Stimulated activated CD8-positive, alpha-beta memory T cell treated with anti-CD3 and anti-CD28 coated beads, Interleukin-2, amount 100 ng/mL, for 48 hours (primary cell): ENCODE measurements at regions not wholly inside any gene's neighbourhood (a gene's known extent, or its start where the extent isn't known, plus 50 kb on each side); places are given as distances from the start of the nearest gene placed in this dataset.

ENCODE experiments used
- DNase-seq, 2 donors: peaks; one replicate each; pipeline ENCODE4 v3.0.0-alpha.2; 2020; ENCODE audit warnings: low read depth in 2 of 2

DNA sequence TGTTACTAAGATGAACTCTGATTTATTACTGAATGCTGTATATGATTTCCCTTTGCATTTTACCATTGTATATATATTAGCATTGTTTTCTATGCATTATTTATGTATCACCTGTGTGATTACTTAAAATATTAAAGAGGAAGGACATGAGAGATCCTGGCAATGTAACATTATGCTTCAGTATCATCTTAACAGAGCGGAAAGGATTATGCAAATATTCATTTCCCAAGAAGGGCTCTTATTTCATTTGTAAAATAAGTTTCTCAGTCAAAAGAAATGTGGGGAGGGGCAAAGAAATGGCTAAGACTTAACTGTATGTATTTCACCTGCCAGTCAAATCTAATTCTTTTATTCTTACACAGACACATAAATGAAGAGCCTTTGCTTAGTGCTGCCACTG, 654.2 kb upstream of the PKDCC start:
- DNase-seq, result no peak

DNA sequence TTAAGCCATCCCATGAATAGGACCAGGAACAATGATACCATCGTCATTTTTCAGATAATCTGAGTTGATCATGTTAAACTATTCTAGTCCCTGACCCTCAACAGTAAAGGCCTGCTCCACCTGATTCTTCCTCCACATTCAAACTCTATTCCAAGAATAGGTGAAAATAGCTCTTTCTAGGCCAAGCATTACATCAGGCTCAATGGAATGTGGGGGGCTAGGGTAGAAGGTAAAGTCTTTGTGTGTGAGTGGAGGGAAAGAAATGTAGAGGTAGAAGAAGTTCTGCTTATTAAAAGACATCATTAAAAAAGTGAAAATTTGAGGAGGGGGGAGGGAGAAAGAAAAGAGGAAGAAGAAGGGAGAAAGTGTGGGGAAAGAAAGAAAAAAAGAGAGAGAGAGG, 653.3 kb upstream of the PKDCC start:
- no peak for DNase-seq

DNA sequence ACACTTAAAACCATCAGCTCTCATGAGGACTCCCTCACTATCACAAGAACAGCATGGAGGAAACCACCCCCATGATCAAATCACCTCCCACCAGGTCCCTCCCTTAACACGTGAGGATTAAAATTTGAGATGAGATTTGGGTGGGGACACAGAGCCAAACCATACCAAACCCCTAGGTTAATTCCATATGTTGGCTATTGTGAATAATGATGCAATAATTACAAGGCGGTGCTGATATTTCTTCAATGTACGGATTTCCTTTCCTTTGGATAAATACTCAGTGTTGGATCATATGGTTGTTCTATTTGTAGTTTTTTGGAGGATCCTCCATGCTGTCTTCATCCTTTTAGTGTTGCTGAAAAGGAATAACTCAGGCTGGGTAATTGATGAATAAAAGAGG, 652.1 kb upstream of the PKDCC start:
- DNase-seq, result no peak

DNA sequence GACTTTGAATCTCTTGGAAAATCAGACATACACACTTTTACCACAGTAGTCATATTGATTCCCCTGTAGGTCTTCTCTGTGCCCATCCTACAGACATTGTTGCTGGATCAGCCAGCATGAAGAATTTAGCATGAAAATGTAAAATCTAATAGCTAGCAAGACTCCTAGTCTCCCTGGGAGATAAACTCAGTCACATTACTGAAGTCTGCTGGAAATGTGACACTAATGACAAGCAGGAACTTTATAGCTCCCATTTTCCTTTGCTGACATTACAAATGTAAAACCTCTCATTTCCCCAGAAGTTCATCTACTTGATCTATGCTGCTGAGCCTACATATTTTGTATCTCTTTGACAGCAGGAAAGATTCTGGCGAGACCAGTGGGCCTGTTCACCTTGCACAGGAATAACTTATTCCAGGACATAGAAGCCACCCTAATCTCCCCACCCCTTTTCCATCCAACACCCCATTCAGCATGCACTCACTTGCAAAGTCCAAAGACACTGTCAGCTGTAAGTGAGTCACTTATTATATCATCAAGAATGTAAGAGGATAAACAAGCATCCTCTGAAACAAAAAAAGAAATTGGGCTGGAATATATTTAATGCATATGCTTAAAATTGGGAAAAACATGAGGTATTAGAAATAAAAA, 648.3 kb upstream of the PKDCC start:
- no peak for DNase-seq

DNA sequence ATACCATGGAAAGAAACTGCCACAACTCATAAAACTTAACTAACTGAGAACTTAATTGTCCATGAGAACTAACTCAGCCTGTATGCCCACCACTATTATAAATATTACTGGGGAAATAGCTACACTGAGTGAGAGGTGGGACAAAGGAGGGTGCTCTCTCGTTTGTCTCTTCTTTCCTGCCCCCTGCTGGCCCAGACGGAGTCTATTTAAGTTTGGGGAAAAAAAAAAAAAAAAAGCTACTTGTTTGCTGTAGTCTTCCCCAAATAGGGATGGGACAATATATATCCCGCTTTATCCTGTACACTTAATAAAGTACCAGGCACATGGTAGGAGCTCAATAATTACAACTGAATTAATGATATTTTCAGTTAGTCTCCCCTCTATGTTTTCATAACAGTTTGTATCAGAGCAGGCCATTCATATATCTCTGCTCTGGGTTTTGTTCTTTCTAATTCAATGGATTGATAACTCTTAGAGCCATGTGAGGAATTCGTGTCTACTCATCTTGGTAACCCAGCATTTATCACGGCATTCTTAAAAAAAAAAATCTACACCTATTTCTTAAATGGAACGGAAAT, 647.6 kb upstream of the PKDCC start:
- no peak for DNase-seq

DNA sequence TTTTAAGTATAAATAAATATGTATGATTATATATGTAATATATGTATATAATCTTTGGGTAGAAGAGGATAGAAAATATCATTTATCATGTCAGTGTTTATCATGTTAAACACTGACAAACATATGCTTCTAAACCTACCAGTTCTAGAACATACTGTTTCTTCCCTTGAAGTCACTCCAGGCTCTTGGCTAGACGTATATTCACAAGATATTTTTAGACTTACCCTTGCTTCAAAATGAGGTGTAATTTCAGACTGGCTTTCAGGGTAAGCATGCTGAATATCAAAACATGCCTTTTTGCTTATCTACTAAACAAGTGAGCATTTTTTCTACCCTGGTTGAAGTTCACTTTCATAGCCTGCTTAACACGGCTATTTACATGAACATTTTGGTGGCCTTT, 642.4 kb upstream of the PKDCC start:
- DNase-seq, result no peak

DNA sequence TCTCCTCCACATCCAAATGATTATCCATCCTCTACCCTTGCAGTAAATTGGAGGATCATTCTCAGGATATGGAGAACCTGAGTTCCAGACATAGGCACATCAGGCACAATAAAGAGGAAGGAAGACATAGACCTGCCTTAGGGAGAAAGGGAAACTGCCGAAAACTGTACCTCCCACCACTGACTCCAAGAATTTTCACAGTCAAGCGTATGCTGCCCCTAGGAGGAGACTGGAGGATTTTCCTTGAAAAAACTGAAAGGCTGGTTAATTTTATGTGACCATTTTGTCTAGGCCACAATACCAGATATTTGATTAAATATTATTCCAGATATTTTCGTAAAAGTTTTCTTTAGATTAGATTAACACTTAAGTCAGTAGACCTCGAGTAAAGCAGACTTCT, 638.5 kb upstream of the PKDCC start:
- no peak for DNase-seq

DNA sequence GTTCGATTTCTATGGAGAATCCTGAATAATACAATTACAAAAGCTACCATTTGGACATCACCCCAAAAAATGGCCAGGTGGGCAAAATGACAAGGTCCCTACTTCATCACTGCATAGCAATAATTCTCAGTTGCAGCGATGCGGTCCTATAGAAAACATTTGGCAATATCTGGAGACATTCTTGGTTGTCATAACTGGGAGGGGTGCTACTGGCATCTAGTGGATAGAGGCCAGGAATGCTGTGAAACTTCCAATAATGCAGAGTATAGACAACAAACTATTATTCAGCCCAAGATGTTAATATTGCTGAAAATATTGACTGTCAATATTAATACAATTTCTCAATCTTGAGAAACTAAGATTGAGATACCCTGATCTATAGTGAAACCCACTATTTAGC, 637.8 kb upstream of the PKDCC start:
- no peak for DNase-seq

DNA sequence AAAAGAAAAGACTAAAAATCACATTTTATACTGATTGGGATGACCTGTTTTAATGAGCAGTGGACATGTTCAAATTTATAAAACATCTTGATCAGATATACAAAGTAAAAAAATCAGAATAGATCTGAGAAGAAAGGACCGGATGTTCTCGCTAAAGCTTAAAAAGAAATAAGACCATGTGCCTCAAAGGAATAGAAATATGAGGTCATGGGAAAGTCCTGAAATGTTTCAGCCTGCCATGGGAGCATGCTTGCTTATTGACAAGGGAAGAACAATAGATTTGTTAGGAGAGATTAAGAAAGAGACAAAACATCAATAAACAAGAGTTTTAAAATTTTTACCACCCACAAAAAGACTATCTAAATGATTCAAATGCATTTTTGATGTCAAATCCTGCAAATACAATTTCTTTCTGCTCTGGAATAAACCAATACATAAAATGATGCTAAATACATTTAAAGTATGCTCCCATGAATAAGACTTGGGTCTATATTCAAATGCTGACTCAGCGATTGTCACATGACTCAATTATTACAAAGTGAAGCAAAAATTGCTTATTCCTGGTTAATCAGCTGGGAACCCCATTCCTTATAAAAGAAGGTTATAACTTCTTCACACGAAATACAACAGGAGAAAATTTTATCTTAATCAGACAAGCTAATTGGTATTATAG, 633.9 kb upstream of the PKDCC start:
- DNase-seq, result no peak

DNA sequence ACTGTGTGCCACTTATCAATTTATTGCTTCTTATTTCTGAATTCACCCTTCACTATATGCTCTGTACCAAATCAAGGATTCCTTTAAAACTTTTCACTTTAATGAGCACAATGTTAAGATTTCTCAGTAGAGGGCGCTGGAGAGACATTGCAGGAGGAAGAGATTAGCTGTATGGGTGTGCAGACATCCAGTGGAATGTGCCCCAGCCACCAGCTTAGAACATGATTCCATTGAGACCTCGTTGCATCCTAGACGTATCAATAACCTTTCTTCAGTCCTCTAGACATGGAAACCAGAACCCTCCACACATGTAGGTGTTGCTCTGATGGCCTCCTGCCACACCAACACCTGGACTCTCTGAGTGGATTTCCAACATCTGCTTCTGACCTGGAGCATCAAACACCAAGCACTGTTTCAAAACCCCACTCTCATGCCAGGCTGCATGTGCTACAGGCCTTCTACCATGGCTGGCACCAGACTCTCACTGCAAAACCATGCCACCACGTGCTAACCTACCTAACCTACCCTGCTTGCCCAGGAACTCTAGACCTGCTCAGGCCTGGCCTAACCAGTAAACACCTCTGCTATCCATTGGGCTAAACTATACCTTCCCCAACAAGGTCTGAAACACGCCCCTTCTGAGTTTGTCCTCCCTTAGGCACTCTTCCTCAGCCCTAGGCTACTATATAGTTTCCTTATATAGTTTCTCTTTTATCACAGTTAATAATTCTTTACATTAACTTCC, 633.2 kb upstream of the PKDCC start:
- no peak for DNase-seq

DNA sequence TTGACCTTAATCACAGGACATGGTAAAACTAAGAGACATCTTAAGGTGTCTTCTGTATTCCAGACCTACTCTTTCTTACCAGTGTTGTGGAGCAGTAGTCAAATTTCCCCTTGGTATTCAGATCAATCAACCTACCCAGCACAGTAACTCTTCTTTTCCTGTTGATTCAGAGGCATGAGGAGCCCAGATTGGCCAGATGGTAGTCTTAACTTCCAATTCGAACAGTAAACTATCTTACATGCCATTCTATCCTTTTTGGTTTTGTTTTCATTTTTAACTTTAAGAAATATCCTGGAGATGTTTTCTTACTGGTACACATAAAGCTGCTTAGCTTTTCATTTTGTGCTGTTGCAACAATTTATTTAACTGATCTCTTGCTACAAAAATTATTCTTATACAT, 630.3 kb upstream of the PKDCC start:
- no peak for DNase-seq

DNA sequence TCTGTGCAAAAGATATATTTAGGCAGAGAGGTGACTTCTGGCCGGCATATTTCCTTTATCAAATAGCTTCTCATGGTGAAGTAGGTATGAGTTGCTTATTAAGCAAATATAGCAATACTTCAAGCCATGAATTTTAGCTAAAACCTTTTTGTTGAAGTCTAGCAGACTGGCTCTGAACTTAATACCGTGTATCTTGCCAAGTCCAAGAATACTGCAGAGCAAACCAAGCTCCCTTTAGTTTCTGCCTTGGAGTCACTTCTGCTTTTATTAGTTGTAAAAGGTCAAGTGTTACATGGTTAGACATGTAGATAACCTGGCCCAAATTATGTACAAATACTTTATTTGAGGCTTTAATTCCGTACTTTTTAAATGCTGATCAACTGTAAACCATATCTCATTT, 627.6 kb upstream of the PKDCC start:
- no peak for DNase-seq

DNA sequence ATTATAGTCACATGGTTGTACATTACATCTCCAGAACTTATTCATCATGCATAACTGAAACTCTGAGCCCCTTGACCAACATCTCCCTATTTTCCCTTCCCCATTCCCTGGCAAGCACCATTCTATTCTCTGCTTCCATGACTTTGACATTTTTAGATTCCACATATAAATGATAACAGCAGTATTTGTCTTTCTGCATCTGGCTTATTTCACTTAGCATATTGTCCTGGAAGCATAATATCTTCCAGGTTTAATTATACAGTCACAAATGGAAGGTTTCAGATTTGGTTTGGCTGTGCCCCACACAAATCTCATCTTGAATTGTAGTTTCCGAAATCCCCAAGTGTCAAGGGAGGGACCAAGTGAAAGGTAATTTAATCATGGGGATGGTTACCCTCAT, 626.9 kb upstream of the PKDCC start:
- no peak for DNase-seq

DNA sequence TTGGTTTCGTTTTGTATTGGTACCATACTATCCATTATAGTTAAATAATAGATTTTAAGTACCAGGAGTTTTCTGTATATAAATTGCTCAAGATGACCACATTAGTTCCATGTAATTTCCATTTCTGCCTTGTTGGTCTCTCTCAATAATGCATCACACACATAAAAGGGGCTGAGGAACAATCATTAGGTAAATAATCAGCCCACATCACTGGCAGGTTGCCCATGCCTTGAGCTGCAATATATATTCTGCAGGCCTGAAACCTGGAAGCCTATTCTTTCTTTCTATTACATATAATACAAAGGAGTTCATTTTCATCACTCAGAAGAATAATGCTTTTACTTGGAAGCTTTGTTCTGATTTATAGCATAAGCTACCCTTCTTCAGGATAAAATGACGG, 616.1 kb upstream of the PKDCC start:
- no peak for DNase-seq

DNA sequence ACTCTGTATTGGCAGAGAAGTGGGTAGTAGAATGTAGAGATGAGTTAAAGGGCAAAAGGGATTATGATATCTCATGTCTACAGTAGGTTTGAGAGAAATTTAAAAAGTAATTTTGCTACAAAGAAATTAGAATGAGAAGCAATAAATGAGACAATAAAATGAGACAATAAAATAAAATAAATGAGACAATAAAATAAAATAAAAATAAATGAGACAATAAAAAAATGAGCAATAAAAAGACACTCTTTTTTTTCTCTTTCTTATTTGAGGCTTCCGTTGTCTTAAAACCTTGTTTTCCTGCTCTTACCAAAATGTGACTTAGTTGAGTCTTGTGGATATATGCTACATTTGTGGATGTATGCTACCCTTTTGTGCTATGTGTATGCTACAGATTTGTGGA, 615.4 kb upstream of the PKDCC start:
- DNase-seq, result no peak

DNA sequence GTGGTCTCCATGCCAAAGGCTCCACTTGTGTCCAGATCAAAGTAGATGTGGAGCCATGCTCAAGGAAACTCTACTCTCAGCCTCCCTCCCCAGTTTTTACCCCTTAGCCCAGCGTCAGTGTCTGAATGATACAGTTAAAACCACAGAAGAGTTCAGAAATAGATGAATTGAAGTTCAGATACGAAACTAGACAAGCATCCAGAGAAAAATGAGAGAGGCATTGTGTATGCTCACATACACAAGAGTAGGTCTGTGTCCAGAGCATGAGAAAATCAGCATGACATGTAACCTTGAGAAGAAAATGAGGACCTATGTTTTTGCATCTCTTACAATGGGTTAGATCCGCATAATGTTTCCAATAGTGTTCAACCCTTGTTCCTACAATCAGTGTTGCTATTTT, 612.8 kb upstream of the PKDCC start:
- no peak for DNase-seq

DNA sequence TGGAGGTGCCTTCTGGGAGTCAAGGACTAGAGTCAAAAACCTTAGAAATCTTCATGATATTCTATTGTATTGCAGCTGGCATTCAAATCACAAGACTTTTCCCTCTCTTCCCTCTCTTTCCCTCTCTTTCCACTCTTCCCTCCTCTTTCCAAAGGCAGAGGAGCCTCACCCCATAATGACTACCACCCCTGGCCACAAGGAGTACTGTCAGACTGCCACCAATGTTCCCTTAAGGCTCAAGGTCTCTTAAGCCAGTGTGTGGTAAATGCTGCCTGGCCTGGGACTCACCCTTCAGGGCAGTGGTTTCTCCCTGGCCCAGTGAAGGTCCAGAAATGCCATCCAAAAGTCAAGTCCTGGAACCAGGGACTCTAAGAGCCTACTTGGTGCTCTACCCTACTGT, 605.9 kb upstream of the PKDCC start:
- no peak for DNase-seq

DNA sequence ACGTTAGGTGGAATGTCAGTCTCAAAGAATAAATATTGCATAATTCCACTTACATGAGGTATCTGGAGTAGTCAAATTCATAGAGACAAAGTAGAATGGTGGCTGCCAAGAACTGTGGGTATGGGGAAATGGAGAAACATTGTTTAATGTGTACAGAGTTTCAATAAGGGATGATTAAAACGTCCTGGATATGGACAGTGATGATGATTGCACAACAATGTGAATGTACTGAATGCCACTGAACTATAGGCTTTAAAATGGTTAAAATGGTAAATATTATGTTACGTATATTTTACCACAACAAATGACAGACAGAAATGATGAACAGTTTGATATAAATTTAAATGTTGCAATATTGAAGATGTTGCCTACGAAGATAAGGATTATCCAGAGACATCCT, 602.0 kb upstream of the PKDCC start:
- DNase-seq, result no peak

DNA sequence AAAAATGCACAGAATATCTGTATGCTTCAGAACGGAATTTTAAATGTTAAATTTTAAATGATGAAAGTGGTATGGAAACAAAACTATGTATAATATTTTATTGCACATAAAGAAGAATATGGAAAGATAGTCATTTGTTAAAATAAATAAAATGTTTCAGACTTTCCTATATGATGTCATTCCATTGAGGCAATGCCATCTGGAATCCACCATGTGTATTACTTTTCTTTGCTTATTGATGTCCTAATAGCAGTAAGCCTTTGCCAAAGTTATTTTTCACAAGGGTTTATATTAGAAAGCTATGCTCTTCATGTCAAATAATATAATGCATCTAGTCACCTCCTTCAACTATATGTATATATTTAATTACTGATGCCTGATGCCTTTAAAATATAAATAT, 601.6 kb upstream of the PKDCC start:
- DNase-seq, result no peak

DNA sequence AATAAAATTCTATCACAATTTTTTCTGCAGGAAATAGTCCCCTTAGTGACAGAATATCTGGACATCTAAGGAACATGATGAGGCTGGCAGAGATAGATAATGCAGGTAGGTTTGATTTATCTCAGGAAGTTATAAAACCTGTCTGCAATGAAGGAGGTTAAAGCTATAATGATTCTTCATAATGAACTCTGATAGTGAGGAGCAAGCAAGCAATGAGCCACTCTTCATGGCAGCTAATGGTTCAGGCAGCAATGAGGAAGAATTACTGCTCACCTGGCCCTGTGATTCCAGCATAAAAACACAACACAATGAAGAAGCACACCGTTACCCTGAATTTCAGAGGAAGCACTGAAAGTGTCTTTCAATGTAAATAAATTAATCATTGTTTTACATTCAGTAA, 599.6 kb upstream of the PKDCC start:
- no peak for DNase-seq

DNA sequence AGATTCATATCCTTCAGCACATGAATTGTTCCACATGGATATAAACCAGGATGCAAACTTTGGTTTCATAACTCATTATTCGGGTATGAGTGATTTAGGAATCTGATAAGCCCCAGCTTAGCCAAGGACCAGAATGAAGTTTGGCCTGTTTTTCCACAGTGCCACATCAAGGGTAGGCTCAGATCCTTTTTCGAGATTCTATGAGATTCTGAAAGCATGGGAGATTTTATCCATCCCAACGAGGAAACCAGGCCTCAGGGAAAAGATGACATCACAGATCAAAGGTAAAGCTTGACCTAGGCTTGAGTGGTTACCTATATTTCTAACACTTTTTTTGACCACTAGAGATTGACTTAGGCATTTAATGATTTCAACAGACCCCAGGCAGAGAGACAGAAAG, 590.8 kb upstream of the PKDCC start:
- no peak for DNase-seq

DNA sequence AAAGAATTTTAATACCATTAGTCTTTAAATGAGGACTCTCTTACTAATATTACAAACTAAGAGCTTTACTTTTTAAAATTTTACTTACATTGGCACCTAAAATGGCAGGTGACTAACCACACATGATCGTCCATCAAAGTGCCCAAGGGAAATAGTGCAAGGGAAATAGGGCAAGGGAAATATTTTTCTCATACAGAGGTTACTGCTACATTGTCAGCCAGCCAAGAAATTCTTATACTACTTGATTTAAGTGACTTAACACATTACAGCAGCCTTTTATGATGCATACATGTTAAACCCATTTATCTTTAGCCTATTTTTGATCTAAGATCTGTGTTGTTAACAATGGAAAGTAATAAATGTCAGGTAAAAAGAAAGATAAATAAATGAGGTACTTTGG, 587.2 kb upstream of the PKDCC start:
- DNase-seq, result no peak

DNA sequence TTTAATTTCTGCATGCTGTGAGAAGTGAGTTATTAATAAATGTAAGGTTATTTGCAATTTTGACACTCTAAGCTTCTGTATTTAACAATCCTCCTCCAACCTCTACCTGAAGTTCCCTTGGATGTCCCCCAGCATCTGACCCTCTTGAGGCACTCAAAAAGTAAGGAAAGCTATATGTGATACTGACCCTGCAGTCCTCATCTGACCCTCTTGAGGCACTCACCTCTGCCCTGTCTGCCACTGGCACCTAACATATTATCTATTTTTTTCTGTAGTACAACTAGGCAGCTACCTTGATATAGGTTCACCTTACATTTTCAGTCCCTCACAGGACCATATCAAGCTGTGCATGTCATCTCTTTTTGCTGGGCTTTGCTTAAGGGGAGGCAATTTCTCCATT, 583.4 kb upstream of the PKDCC start:
- no peak for DNase-seq
